Left kidney (tissue), 1 donor: ENCODE measurements at regions not wholly inside any gene's neighbourhood (a gene's known extent, or its start where the extent isn't known, plus 50 kb on each side); places are given as distances from the start of the nearest gene placed in this dataset.

Experiments
- DNase-seq: peaks from one replicate; pipeline ENCODE4 v3.0.0-alpha.2; 2013

GRCh38 chr15:96029172-96029571 is 301.3 kb upstream of the NR2F2 start:
- DNase-seq = no peak

DNA sequence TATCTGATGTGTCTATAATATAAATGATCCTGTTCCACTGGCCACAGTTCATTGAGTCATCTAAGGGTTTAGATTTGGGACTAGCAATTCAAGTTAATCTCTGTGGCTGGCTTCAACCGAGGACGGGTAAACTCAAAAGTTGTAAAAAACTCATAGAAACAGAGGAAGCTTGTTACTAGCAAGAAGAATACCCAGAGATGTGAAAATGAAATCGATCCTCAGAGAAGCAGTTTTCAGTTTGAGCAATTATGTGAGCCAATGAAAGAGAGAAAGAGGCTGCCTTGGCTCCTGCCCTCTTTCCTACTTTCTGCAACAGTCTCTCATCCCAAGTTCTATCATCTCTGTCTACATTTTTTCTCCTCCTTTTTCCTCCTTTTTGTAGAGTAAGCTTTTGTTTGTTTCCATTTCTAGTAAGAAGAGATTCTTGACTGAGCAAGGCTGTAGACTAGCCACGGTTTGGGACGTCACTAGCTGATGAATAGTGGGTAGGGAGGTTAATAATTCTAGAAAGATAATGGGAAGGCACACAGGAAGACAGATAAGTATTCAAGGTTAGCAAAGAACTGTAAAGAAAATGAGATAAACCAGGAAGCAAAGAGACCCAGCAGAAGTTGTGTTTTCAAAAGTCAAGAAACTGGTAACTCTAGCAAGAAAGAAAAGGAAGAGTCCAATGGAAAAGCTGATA is 298.9 kb upstream of the NR2F2 start:
- no peak for DNase-seq

GRCh38 chr15:96035091-96035490 is 295.4 kb upstream of the NR2F2 start:
- no peak for DNase-seq

- DNase-seq = no peak
Observed at GRCh38 chr15:96035635-96036034, 294.9 kb upstream of the NR2F2 start.

DNA sequence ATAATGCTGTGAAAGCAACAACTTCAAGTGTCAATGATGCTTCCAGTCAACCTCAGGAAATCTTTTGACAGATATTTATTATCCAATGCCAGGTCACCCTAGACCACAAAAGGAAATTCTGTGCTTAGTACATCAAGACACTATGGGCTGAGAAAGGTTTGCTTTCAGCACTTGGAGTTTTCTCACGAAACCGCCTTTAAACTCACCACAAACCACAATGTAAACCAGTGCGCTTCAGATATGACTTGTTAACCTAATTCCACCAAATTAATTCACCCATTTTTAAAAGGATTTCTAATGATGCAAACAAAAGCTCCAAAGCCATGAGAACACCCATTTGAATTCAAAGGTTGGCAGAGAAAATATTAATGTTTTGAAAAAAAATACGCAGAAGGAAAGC is 292.9 kb upstream of the NR2F2 start:
- no peak for DNase-seq

GRCh38 chr15:96038131-96038530 is 292.4 kb upstream of the NR2F2 start:
- no peak for DNase-seq

- DNase-seq = no peak
Observed at GRCh38 chr15:96038650-96039049, 291.9 kb upstream of the NR2F2 start.

DNA sequence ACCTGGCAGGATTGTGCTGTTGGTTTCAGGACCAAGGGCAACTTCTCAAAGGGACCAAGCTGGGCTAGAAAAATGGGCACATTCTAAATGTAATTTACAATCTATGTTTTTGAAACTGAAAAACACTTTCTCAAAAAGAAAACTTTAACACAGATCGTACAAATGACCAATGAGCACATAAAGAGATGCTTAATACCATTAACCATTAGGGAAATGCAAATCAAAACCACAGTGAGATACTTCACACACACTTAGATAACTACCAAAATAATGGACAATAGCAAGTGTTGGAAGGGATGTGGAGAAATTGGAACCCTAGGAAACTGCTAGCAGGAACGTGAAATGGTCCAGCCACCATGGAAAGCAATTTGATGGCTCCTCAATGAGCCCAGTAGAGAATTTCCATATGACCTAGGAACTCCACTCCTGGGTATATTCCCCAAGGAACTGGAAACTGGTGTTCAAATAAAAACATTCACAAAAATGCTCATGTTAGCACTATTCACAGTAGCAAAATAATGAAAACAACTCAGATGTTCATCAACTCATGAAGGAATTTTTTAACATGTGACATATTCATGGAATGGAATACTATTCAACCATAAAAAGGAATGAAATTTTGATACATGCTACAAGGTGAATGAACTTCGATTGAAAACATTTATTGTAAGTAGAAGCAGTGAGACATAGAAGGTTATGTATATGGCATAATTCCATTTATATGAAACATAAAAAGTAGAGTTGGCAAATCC is 288.3 kb upstream of the NR2F2 start:
- DNase-seq = no peak

DNA sequence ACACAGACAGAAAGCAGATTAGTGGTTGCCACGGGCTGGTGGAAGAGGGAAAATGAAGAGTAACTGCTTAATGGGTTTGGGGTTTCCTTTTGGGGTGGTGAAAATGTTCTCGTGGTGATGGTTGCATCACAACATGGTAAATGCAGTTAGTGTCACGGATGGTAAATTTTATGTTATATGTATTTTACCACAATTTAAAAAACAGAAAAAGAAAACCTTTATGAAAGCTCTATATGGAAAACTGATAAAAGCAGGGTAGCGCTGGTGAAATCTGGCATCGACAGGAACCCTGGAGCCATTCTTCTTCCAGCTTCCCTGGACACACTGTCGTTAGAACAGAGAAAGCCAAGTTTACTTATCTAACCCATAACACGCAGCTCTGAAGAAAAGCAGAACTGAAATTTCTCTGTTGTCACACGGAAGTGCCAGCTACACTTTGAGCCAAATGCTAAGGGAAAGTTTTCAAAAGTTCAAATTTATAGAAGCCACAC is 287.7 kb upstream of the NR2F2 start:
- no peak for DNase-seq

DNA sequence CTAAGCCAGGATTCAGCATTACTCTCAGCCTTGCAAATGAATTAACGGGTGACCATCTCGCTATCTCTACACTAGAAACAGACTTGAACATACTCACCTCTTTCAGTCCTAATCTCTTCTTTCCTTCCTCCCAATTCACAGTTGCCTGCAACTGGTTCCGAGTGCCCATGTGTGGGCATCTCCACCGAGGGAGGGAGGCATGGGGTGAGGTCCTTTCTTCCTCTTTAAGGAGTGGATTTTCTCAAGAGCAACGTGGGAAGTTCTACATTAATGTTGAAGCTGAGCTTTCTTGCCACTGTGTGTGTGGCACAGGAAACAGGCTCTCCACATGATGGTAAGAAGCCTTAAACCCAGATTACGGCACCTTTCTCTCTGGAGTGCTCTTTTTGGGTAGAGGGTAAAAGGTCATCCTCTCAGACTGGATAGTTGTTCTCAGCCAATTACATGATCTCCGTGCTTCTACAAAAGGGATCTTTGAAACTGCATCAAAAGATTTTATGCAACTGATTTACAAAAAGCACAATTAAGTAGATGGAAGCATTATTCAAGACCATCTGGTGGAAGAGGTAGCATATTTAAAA is 286.8 kb upstream of the NR2F2 start:
- no peak for DNase-seq

DNA sequence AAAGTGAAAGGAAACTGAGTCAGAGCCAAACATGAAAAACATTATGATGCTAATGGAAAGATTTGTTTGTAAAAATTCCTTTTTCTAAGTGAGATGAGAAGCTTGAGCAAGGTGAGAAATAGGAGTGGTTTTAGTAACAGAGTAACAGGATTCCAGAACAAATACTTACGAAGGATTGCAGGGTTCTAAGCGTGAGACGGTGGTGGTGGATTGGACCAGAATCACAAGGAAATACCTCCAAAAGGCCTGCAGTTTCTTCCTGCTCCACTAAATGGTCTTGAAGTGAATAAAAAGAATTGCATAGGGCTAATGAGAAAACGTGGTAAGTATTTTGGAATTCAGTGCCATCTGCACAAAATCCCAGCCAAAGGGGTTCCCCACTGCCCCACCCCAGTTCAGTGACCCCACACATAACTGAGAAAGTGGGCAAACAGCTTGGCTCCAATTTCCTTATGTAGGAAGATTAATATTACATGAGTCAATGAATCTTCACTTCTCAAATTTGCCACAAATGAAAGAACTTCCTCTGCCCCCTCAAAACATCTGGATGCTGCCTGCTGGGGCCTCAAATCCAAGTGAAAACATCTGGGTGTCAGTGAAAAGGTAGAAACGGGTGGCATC is 283.8 kb upstream of the NR2F2 start:
- DNase-seq = no peak

DNA sequence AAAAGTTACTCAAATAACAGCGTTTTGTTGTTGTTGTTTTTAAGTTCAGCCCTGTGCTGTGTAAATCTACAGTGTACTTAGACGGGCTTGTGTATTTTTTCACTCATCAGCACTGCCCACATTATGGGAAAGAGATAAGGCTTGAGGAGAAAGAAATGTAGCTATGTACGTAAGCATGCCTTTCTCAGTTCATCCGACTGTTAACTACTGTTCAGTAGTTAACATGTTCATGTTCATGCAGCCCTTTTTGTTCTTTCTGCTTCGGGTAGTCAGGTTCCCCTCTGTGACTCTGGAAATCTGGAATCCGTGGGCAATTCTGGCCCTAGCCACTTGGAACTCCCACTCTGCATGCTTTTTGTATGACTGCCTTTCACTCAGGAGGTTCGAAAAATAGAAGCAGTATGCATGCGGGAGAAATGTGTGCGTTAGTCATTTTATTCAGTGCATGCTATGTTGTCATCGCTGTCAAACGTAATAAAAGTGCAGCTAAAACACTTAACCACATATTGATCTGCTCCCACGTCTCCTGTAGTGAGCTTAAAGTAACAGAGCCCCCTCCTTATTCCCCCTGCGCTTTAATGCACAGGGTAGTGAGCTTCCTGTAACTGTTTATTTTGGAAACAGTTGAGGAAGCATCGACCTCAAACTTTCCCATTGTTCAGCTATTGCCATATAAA is 283.1 kb upstream of the NR2F2 start:
- DNase-seq = no peak

GRCh38 chr15:96049323-96049722 is 281.2 kb upstream of the NR2F2 start:
- DNase-seq = no peak

- no peak for DNase-seq
Observed at GRCh38 chr15:96049766-96050165, 280.7 kb upstream of the NR2F2 start.

DNA sequence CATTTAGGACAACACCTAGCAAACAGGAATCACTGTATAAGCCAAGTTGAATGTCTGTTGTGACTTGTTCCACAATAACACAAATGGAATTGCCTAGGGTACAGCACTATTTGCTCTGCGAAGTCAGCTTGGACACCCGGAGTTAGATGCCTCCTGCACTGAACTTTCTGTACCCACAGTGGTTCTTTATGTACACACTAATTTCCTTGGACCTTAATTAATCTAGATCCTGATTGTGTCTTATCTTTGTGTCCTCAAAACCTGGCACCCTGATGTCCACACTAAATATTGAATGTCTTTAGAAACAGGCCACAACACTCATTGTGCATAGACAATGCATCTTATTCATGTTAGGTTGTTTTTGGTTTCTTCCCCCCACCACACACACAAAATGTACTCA is 278.9 kb upstream of the NR2F2 start:
- no peak for DNase-seq

DNA sequence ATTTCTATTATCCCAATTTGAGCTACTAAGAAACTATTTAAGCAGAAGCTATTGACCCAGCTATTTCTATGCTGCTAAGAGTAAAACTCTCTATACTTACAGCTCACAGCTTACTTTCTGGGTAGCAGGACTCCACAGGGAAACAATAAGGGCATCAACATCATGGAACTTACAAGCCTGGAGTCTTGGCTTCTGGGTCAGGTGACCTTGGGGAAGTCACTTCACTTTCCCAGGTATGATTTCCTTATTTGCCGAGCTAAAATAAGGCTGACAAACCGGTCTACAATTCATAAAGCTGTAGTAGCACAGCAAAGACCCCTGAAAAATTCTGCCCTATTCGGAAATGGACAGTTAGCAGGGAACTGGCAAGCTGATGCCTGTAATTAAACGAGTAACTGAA is 278.3 kb upstream of the NR2F2 start:
- DNase-seq = no peak

- DNase-seq = peak; percentile 36
Observed at GRCh38 chr15:96052572-96053030, 277.9 kb upstream of the NR2F2 start.

DNA sequence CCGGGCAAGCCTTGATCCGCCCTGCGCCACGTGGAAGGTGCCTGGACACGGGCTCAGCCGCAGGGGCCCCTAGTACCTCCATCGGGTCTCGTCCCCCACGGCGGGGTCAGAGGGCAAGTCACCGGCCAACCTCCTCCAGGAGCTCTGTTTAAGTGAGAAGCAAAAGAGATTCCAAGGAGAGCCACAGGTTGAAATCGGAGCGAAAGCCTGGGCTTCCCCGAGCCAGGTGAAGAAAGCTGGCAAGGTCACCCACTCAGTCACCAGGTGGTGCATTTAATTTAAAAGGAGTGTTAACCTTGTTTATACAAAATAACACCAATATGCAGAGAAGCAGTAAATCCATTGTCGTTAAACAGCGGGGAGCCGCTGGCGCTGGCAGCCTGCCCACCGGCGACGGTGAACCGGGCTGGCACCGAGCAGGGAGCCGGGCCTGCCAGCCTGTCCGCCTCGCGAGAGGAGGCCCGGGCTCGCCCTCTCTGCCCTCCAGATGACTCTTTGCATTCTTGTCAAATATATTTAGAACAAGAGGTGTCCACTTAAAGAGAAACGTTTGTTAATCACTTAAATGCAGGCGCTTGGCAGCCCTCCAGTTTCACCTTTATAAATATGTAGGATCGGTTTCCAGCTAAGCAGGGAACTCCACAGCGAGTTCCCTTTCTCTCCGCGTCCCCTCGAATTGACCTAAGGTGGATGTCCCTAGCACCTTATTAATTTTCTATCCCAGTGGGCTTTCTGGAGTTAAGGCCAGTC is 277.3 kb upstream of the NR2F2 start:
- peak; percentile 68 for DNase-seq

DNA sequence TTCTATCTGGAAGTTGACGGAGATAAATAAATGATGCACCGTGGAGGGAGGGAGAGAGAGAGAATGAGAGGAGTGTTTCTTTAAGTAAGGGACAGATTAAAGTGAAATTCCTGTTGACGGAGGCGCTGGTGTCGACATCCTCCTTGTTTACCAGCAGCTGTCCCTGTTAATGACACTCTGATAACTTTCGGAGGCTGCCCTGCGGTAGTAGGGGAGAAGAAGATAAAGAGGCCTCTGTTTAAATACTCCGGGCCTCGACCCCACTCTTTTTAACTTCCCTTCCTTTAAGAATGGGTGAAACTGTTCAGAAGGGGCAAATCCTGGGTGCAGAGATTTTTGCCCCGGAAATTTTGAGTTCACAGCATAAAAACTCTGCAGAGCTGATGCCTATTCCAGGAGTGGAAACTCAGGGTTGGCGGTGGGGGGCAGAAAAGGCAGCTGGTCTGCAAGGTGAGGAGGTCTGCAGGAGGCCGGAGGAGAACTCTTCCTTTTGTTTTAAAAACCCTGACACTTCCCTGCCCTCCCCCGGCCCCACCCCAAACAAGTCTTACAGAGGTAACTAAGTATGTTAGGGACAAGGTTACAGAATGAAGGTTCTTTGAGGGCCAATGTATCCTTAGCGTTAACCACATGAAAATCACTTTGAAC is 276.6 kb upstream of the NR2F2 start:
- no peak for DNase-seq

DNA sequence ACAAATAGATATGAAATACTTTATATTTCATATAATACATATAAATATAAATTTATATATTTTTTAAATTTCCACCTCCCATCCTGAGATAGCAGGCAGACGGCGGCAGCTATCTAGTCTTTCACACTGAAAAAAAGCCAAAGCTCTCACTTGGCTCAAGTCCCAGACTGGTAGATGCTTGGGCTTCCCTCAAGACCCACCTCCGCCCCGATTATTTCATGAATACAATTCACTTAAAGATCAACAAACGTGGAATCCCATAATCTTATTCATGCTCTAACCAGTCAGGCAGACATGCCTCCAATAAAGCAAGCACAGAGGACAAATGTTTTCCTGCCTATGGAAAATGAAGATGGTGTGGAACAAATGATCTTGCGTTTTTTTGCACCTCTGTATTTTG is 275.9 kb upstream of the NR2F2 start:
- DNase-seq = no peak
